Nephron progenitor cell (in vitro differentiated cells): ENCODE measurements at regions not wholly inside any gene's neighbourhood (a gene's known extent, or its start where the extent isn't known, plus 50 kb on each side); places are given as distances from the start of the nearest gene placed in this dataset.

ENCODE experiments used
- DNase-seq: peaks from one replicate; pipeline ENCODE4 v3.0.0; 2021
- H3K27ac Mint-ChIP-seq: 2 replicates; pipeline ENCODE4 v1.8.0; 2021; ENCODE audit warnings: mild to moderate bottlenecking, moderate library complexity, mixed read lengths
- H3K27me3 Mint-ChIP-seq: 2 replicates; pipeline ENCODE4 v1.8.0; 2021; ENCODE audit warnings: mild to moderate bottlenecking, low read depth, mixed read lengths; ENCODE audit not compliant: poor library complexity
- H3K36me3 Mint-ChIP-seq: 2 replicates; pipeline ENCODE4 v1.8.0; 2021; ENCODE audit warnings: low read depth, mixed read lengths
- H3K4me1 Mint-ChIP-seq: 2 replicates; pipeline ENCODE4 v1.8.0; 2021; ENCODE audit warnings: mixed read lengths
- H3K4me3 Mint-ChIP-seq: 2 replicates; pipeline ENCODE4 v1.8.0; 2021; ENCODE audit warnings: mild to moderate bottlenecking, moderate library complexity, mixed read lengths
- H3K9me3 Mint-ChIP-seq: 2 replicates; pipeline ENCODE4 v1.8.0; 2021; ENCODE audit warnings: mild to moderate bottlenecking, moderate library complexity, mixed read lengths
- CTCF ChIP-seq: fragments of 200-600 bp; sonication (generic); IDR thresholded peaks from 2 replicates; pipeline ENCODE4 v1.5.0; 2021; ENCODE audit warnings: antibody characterized with exemption

- Mint-ChIP-seq H3K27me3 (peaks cover 2% of the 10 kb centered on the region), H3K4me1 (no peaks in the 10 kb centered on the region), H3K4me3 (no peak overlapping the region), H3K27ac (no peak overlapping the region), H3K36me3 (no peaks in the 10 kb centered on the region), H3K9me3 (peaks cover 37% of the 10 kb centered on the region)
- no peak for DNase-seq
- no peak for TF ChIP-seq CTCF
Observed at GRCh38 chr4:28082686-28083390, 1222.2 kb downstream of the STIM2 start.

- Mint-ChIP-seq H3K9me3 (no peaks in the 10 kb centered on the region), H3K27me3 (no peaks in the 10 kb centered on the region), H3K4me3 (no peak overlapping the region), H3K4me1 (no peaks in the 10 kb centered on the region), H3K36me3 (no peaks in the 10 kb centered on the region), H3K27ac (no peak overlapping the region)
- DNase-seq, result no peak
- TF ChIP-seq CTCF, result no peak
Observed at GRCh38 chr4:28092610-28093009, 1232.0 kb downstream of the STIM2 start.

GRCh38 chr4:28093071-28093470 lies 1232.4 kb downstream of the STIM2 start:
- no peak for DNase-seq
- TF ChIP-seq CTCF, result no peak
- Mint-ChIP-seq H3K4me3 (no peak overlapping the region), H3K36me3 (no peaks in the 10 kb centered on the region), H3K9me3 (no peaks in the 10 kb centered on the region), H3K27ac (no peak overlapping the region), H3K4me1 (no peaks in the 10 kb centered on the region), H3K27me3 (no peaks in the 10 kb centered on the region)

GRCh38 chr4:28101583-28101982 lies 1240.9 kb downstream of the STIM2 start:
- no peak for DNase-seq
- Mint-ChIP-seq H3K4me1 (no peaks in the 10 kb centered on the region), H3K27me3 (no peaks in the 10 kb centered on the region), H3K9me3 (no peaks in the 10 kb centered on the region), H3K36me3 (no peaks in the 10 kb centered on the region), H3K27ac (no peak overlapping the region), H3K4me3 (no peak overlapping the region)
- no peak for TF ChIP-seq CTCF

GRCh38 chr4:28105271-28105859 lies 1244.7 kb downstream of the STIM2 start:
- Mint-ChIP-seq H3K4me3 (no peak overlapping the region), H3K27me3 (no peaks in the 10 kb centered on the region), H3K27ac (no peak overlapping the region), H3K9me3 (no peaks in the 10 kb centered on the region), H3K4me1 (no peaks in the 10 kb centered on the region), H3K36me3 (no peaks in the 10 kb centered on the region)
- no peak for DNase-seq
- TF ChIP-seq CTCF, result no peak

GRCh38 chr4:28106155-28106554 lies 1245.5 kb downstream of the STIM2 start:
- H3K4me1 Mint-ChIP-seq, result no peaks in the 10 kb centered on the region
- no peak for DNase-seq
- no peaks in the 10 kb centered on the region for H3K9me3 Mint-ChIP-seq
- TF ChIP-seq CTCF, result no peak
- no peaks in the 10 kb centered on the region for H3K36me3 Mint-ChIP-seq
- no peak overlapping the region for H3K4me3 Mint-ChIP-seq
- H3K27me3 Mint-ChIP-seq, result no peaks in the 10 kb centered on the region
- no peak overlapping the region for H3K27ac Mint-ChIP-seq
